Neural crest cell (in vitro differentiated cells): ENCODE measurements at regions not wholly inside any gene's neighbourhood (a gene's known extent, or its start where the extent isn't known, plus 50 kb on each side); places are given as distances from the start of the nearest gene placed in this dataset.

Source experiments
- DNase-seq: peaks from one replicate; pipeline ENCODE4 v3.0.0; 2021; ENCODE audit warnings: low read depth, mixed read lengths, low spot score
- H3K27ac Mint-ChIP-seq: one replicate; pipeline ENCODE4 v1.8.0; 2021; ENCODE audit warnings: mild to moderate bottlenecking, mixed read lengths; ENCODE audit not compliant: unreplicated experiment
- H3K27me3 Mint-ChIP-seq: 2 replicates; pipeline ENCODE4 v1.8.0; 2021; ENCODE audit warnings: low read depth, mild to moderate bottlenecking, mixed read lengths
- H3K36me3 Mint-ChIP-seq: 2 replicates; pipeline ENCODE4 v1.8.0; 2021; ENCODE audit warnings: low read depth, mild to moderate bottlenecking, mixed read lengths
- H3K4me1 Mint-ChIP-seq: 2 replicates; pipeline ENCODE4 v1.8.0; 2021; ENCODE audit warnings: mixed read lengths
- H3K4me3 Mint-ChIP-seq: one replicate; pipeline ENCODE4 v1.8.0; 2021; ENCODE audit warnings: mild to moderate bottlenecking, mixed read lengths
- H3K9me3 Mint-ChIP-seq: 2 replicates; pipeline ENCODE4 v1.8.0; 2021; ENCODE audit warnings: mixed read lengths
- TF ChIP-seq, protein P1 (sequence below): fragments of 200-600 bp; sonication (generic); conservative IDR thresholded peaks from 2 replicates; pipeline ENCODE4 v1.5.0; 2021; ENCODE audit warnings: antibody characterized with exemption, mild to moderate bottlenecking

DNA sequence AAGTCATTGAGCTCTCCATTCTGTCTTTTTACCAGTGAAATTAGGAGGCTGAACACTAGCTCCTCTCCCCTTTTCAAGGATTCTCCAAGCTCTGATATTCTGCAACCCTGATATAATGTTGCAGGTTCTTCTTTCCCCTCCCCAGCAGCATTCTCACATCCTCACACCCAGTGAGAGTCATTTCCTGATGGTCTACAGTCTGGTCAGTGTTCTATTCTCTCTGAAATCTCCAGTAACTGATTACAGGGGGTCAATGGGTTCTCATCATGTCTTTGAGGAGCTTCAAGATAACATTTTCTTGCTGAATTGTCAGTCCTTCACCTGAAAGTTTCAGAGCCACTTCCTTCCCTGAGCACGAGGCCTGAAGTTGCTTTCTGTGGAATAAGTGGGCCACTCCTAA is 299.4 kb downstream of the PTEN start:
- Mint-ChIP-seq H3K9me3 (peaks cover 5% of the 10 kb centered on the region), H3K4me1 (peaks cover 40% of the 10 kb centered on the region), H3K27ac (no peak overlapping the region), H3K4me3 (no peak overlapping the region), H3K27me3 (no peaks in the 10 kb centered on the region), H3K36me3 (peaks cover 2% of the 10 kb centered on the region)
- TF ChIP-seq, protein P1, sequence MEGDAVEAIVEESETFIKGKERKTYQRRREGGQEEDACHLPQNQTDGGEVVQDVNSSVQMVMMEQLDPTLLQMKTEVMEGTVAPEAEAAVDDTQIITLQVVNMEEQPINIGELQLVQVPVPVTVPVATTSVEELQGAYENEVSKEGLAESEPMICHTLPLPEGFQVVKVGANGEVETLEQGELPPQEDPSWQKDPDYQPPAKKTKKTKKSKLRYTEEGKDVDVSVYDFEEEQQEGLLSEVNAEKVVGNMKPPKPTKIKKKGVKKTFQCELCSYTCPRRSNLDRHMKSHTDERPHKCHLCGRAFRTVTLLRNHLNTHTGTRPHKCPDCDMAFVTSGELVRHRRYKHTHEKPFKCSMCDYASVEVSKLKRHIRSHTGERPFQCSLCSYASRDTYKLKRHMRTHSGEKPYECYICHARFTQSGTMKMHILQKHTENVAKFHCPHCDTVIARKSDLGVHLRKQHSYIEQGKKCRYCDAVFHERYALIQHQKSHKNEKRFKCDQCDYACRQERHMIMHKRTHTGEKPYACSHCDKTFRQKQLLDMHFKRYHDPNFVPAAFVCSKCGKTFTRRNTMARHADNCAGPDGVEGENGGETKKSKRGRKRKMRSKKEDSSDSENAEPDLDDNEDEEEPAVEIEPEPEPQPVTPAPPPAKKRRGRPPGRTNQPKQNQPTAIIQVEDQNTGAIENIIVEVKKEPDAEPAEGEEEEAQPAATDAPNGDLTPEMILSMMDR = no peak
- no peak for DNase-seq

DNA sequence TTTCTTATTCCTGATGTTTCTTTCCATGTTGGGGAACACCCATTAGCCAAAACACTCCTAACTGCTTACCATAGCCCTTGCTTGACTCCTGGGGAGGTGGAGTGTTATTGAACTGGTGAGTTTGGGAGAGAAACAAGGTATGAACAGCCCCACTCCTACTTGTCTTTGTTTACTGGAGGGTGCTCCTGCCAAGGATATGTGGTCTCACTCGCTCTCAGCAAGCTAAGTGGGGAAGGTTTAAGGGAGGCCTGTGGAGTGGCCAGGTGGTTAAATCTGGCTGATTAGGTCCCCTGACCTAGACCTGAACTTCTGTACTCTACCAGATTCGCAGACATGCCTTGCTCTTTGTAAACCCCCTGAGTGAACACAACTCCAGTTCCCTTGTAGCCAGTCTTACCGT is 300.1 kb downstream of the PTEN start:
- H3K36me3 Mint-ChIP-seq = peaks cover 2% of the 10 kb centered on the region
- H3K4me1 Mint-ChIP-seq = peaks cover 35% of the 10 kb centered on the region
- H3K27ac Mint-ChIP-seq = no peak overlapping the region
- TF ChIP-seq, protein P1 = no peak
- no peaks in the 10 kb centered on the region for H3K27me3 Mint-ChIP-seq
- DNase-seq = no peak
- no peak overlapping the region for H3K4me3 Mint-ChIP-seq
- peaks cover 5% of the 10 kb centered on the region for H3K9me3 Mint-ChIP-seq

DNA sequence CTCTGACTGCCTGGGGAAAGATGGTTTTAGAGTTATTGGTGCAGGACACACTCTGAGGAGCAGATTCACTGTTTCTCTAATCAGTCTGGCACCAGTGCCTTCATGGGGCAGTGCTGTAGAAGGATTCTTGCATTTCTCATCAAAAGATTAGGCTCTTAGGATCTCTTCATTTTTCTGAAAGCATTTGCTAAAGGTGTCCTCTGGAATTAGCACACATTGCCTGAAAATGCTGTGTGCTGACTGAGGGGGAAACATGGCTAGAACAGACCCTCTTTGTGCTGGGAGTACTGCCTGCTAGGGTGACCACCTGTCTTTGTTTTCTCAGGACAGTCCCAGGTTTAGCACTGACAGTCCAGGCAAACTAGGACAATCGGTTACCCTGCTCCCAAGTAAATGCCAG is 301.0 kb downstream of the PTEN start:
- H3K36me3 Mint-ChIP-seq = peaks cover 5% of the 10 kb centered on the region
- H3K4me3 Mint-ChIP-seq = no peak overlapping the region
- no peaks in the 10 kb centered on the region for H3K27me3 Mint-ChIP-seq
- TF ChIP-seq, protein P1 = no peak
- peaks cover 35% of the 10 kb centered on the region for H3K4me1 Mint-ChIP-seq
- DNase-seq = no peak
- H3K27ac Mint-ChIP-seq = no peak overlapping the region
- peaks cover 9% of the 10 kb centered on the region for H3K9me3 Mint-ChIP-seq

DNA sequence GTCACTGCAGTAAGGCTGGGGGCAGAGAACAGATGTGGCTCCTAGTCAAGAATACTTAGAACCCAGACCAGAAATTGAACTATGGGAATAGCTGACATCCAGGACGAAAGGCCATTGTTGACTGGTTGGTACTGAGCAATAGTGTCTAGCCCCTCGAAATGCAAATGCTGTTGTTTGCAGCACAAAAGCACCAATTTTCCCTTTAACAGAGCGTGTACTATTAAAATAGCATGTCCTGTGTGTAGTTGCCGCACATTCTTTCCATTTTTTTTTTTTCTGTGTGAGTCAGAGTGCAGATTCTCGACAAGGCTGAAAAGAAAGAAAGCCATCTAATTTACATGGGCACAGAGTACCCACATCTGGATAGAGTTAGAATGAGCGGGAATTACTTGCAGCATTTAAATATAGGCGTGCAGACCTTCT is 302.4 kb downstream of the PTEN start:
- Mint-ChIP-seq H3K4me3 (no peak overlapping the region), H3K27ac (peak overlapping the region; percentile 21), H3K9me3 (peaks cover 7% of the 10 kb centered on the region), H3K27me3 (no peaks in the 10 kb centered on the region), H3K4me1 (peaks cover 31% of the 10 kb centered on the region), H3K36me3 (peaks cover 5% of the 10 kb centered on the region)
- TF ChIP-seq, protein P1 = no peak
- DNase-seq = no peak

DNA sequence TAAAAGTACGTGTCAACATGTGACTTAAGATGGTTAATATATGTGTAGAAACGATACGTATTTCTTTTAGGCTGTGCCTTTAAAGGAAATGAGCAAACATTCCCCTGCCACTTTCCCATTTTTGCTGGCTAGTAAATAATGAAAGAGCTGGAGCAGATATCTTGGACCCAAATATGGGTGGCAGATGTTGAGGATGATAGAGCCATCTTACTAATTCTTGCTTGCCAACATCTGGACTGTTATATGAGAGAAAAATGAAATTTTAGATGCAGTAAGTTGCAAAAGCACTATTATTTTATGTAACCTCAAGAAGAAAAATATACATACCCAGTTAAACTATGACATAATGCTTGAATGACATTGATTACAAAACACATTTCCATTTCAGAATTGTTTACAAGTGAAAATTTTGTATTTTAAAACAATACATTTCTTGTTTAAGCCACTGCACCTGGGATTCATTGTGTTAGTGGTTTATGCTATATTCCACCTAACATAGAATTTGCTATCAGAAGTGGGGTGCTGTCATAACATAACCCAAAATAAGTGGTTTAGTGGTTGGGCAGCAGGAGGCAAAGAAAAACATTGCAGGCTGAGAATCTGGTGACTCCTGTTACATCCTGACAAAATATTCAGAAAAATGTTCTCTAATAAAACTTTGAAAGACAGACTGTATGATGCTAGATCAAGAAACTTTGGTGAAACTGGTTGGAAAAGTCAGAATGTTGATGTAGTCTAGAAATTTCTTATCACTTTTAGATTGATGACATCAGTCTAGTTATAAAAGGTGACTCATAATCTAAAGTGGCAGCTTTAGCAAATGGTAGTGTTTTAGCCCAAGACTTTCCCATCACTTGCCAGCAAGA is 305.0 kb downstream of the PTEN start:
- no peak overlapping the region for H3K4me3 Mint-ChIP-seq
- H3K27me3 Mint-ChIP-seq = no peaks in the 10 kb centered on the region
- peaks cover 5% of the 10 kb centered on the region for H3K36me3 Mint-ChIP-seq
- no peak overlapping the region for H3K27ac Mint-ChIP-seq
- TF ChIP-seq, protein P1 = no peak
- peaks cover 7% of the 10 kb centered on the region for H3K9me3 Mint-ChIP-seq
- peaks cover 30% of the 10 kb centered on the region for H3K4me1 Mint-ChIP-seq
- no peak for DNase-seq
